ENCODE measurements at regions not wholly inside any gene's neighbourhood (a gene's known extent, or its start where the extent isn't known, plus 50 kb on each side); places are given as distances from the start of the nearest gene placed in this dataset.

DNA sequence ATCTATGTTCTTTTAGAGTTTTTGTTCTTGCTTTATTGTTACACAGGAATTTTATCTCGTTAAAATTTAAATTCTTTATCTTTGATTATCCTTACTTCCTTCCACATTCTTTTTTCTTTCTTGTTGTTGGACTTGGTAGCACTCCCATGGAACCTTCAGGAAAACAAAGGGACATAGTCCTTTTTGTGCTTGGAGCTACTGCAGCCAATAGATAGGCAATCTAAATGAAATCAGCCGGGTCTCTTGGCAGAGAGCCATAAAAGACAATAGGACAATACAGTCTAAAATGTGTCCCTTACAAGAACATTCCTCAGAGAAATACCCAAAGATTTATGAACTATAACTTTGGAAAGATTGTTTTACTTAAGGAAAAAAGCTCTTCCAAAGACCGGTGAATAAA lies 548.1 kb upstream of the C9orf72 start:
- TF ChIP-seq TAF1 (IDR thresholded peaks at IDR 0.05; ENCODE audit: control insufficient read depth, extremely low read depth, insufficient read depth, low read length, severe bottlenecking) (no peak), E2F1 (CRISPR knock-in tag; IDR thresholded peaks at IDR 0.05) (no peak), BHLHE40 (IDR thresholded peaks at IDR 0.05; ENCODE audit: low read length) (no peak)
- TF ChIP-seq, protein P1, sequence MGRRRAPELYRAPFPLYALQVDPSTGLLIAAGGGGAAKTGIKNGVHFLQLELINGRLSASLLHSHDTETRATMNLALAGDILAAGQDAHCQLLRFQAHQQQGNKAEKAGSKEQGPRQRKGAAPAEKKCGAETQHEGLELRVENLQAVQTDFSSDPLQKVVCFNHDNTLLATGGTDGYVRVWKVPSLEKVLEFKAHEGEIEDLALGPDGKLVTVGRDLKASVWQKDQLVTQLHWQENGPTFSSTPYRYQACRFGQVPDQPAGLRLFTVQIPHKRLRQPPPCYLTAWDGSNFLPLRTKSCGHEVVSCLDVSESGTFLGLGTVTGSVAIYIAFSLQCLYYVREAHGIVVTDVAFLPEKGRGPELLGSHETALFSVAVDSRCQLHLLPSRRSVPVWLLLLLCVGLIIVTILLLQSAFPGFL (CRISPR knock-in tag; IDR thresholded peaks at IDR 0.05), result no peak
- TF ChIP-seq, protein P2, sequence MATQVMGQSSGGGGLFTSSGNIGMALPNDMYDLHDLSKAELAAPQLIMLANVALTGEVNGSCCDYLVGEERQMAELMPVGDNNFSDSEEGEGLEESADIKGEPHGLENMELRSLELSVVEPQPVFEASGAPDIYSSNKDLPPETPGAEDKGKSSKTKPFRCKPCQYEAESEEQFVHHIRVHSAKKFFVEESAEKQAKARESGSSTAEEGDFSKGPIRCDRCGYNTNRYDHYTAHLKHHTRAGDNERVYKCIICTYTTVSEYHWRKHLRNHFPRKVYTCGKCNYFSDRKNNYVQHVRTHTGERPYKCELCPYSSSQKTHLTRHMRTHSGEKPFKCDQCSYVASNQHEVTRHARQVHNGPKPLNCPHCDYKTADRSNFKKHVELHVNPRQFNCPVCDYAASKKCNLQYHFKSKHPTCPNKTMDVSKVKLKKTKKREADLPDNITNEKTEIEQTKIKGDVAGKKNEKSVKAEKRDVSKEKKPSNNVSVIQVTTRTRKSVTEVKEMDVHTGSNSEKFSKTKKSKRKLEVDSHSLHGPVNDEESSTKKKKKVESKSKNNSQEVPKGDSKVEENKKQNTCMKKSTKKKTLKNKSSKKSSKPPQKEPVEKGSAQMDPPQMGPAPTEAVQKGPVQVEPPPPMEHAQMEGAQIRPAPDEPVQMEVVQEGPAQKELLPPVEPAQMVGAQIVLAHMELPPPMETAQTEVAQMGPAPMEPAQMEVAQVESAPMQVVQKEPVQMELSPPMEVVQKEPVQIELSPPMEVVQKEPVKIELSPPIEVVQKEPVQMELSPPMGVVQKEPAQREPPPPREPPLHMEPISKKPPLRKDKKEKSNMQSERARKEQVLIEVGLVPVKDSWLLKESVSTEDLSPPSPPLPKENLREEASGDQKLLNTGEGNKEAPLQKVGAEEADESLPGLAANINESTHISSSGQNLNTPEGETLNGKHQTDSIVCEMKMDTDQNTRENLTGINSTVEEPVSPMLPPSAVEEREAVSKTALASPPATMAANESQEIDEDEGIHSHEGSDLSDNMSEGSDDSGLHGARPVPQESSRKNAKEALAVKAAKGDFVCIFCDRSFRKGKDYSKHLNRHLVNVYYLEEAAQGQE (IDR thresholded peaks at IDR 0.05; ENCODE audit: borderline replicate concordance), result no peak
- TF ChIP-seq, protein P2 (CRISPR knock-in tag; IDR thresholded peaks at IDR 0.05; ENCODE audit: low read depth), result no peak

Measured in K562 (cell line).